ENCODE measurements at regions not wholly inside any gene's neighbourhood (a gene's known extent, or its start where the extent isn't known, plus 50 kb on each side); places are given as distances from the start of the nearest gene placed in this dataset.

DNA sequence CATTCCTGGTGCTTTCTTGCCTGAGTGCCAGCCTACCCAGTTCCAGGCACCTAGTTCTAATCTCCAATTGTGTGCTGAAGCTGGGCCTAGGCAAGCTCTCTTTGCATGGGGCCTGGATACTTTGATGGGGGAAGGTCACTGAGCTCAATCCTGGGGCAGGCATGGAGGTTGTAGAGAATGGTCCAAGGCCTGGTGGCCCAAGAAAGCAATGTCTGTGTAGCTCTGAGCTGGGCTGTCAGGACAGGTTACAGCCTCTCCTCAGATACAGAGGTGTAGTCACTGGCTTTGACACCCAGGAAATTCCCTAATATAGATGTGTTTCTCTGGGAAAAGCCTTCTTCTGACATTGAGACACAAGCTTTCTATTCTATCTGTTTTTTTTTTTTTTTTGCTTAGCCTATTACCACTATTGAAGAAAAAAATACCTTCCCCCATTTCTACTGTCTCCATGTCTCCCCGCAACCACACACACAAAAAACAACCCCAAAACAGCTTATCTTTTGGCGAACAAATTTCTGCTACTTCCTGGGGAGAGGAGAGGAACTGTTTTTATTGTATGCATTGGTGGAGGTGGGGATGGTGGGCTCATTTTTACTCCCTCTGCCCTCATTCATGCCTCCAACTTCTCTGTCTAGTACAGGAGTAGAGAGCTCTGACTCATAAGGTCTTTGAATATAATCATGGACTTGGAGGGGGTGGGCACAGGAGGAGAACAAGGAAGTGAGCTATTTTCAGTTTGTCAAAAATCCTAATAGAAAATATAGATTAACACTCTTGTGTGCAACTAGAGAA is 66.7 kb upstream of the DHX15 start:
- no peaks in the 10 kb centered on the region for H3K36me3 ChIP-seq
- no peak for TF ChIP-seq POLR2A (IDR thresholded peaks at IDR 0.05)
- no peak for TF ChIP-seq CTCF (IDR thresholded peaks at IDR 0.05)
- DNase-seq, result no peak
- H3K4me1 ChIP-seq, result no peaks in the 10 kb centered on the region
- H3K4me3 ChIP-seq, result no peak overlapping the region
- no peaks in the 10 kb centered on the region for H3K27me3 ChIP-seq
- no peaks in the 10 kb centered on the region for H3K9me3 ChIP-seq
- no peak overlapping the region for H3K27ac ChIP-seq

DNA sequence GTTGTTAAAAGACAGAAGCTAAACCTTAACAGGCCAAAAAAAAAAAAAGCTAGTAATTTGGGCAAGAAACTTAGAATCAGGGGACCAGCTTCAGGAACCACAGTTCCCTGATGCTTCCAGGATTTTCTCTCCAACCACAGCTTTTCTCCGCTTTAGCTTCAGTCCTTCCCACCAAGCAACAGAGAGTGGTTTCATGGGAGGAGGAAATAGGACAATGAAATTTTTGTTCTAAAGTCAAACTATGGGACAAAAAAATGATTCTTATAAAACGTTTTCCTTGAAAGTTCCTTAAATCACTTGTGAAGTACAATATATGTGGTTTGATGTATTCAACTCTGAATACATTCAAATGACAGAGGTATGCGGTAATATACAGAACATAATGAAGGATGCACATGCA is 71.0 kb upstream of the DHX15 start:
- no peak overlapping the region for H3K4me3 ChIP-seq
- no peaks in the 10 kb centered on the region for H3K9me3 ChIP-seq
- TF ChIP-seq POLR2A (IDR thresholded peaks at IDR 0.05) (no peak), CTCF (IDR thresholded peaks at IDR 0.05) (no peak)
- no peaks in the 10 kb centered on the region for H3K36me3 ChIP-seq
- DNase-seq, result no peak
- H3K4me1 ChIP-seq, result no peaks in the 10 kb centered on the region
- H3K27me3 ChIP-seq, result no peaks in the 10 kb centered on the region
- H3K27ac ChIP-seq, result no peak overlapping the region

DNA sequence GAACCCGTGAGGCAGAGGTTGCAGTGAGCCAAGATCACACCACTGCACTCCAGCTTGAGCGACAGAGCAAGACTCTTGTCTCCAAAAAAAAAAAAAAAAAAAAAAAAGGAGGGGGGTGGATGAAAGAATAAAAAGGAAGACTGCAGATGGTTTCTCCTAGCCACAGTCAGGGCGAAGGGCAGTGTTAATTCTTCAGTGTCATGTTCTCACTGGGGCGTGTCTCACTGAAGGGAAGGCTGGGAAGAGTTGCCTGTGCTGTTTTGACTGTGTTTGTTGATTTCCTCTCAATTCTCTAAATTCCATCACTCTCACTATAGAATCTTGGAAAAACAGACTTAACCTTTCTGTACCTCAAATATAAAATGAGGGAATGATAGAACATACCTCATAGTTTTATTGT is 71.6 kb upstream of the DHX15 start:
- Histone ChIP-seq H3K27me3 (no peaks in the 10 kb centered on the region), H3K36me3 (no peaks in the 10 kb centered on the region), H3K4me1 (no peaks in the 10 kb centered on the region), H3K9me3 (no peaks in the 10 kb centered on the region), H3K4me3 (no peak overlapping the region), H3K27ac (no peak overlapping the region)
- TF ChIP-seq CTCF (IDR thresholded peaks at IDR 0.05) (no peak), POLR2A (IDR thresholded peaks at IDR 0.05) (no peak)
- no peak for DNase-seq

GRCh38 chr4:24656906-24657305 is 72.6 kb upstream of the DHX15 start:
- Histone ChIP-seq H3K4me3 (no peak overlapping the region), H3K27ac (no peak overlapping the region), H3K4me1 (no peaks in the 10 kb centered on the region), H3K36me3 (no peaks in the 10 kb centered on the region), H3K27me3 (no peaks in the 10 kb centered on the region), H3K9me3 (no peaks in the 10 kb centered on the region)
- DNase-seq, result no peak
- no peak for TF ChIP-seq POLR2A (IDR thresholded peaks at IDR 0.05)
- no peak for TF ChIP-seq CTCF (IDR thresholded peaks at IDR 0.05)

GRCh38 chr4:24657768-24658617 is 73.6 kb upstream of the DHX15 start:
- Histone ChIP-seq H3K36me3 (no peaks in the 10 kb centered on the region), H3K4me1 (no peaks in the 10 kb centered on the region), H3K27ac (peak overlapping the region in 2 of 4 donors; percentile 12 to 21), H3K9me3 (no peaks in the 10 kb centered on the region), H3K4me3 (no peak overlapping the region), H3K27me3 (no peaks in the 10 kb centered on the region)
- TF ChIP-seq CTCF (IDR thresholded peaks at IDR 0.05) (no peak), POLR2A (IDR thresholded peaks at IDR 0.05) (no peak)
- peak in 1 of 3 donors; percentile 53 for DNase-seq

Data from Peyer's patch (tissue), 4 donors.